RKO (cell line): ENCODE measurements at regions not wholly inside any gene's neighbourhood (a gene's known extent, or its start where the extent isn't known, plus 50 kb on each side); places are given as distances from the start of the nearest gene placed in this dataset.
"Not testable (repeated sequence)": the region's sequence is repeated elsewhere in the genome, so short reads cannot be mapped to it uniquely, and the experiment has no call there.

ENCODE experiments used
- DNase-seq: peaks from one replicate; pipeline ENCODE4 v3.0.0-alpha.2; 2016; ENCODE audit warnings: low spot score

DNA sequence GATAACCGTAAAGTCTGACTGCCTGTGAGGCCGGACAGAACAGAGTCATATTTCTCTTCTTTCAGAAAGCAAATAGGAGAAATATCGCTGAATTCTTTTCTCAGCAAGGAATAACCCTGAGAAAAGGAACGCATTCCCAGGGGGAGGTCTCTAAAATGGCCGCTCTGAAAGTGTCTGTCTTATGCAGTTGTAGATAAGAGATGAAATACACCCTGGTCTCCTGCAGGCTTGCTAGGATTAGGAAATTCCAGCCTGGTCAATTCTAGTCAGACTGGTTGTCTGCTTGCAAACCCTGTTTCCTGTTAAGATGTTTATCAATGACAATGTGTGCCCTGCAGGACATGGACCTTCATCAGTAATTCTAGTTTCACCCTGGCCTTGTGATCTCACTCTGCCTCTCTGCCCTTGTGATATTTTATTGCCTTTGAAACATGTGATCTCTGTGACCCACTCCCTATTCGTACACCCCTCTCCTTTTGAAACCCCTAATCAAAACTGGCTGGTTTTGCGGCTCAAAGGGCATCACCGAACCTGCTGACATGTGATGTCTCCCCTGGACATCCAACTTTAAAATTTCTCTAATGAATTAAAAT lies 934.8 kb upstream of the SPRY2 start:
- no peak for DNase-seq

DNA sequence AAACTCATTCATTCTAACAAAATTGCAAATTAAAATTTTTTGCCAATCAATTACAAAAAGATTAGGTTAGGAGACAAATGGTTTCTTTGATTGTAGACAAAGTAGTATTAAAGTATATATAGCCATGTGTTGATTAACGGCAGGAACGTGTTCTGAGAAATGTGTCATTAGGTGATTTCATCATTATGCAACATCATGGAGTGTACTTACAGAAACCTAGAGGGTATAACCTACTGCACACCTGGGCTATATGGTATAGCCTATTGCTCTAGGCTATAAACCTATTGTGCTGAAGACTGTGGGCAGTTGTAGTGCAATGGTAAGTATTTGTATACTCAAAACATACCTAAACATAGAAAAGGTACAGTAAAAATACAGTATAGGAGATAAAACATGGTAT lies 906.8 kb upstream of the SPRY2 start:
- DNase-seq = no peak

DNA sequence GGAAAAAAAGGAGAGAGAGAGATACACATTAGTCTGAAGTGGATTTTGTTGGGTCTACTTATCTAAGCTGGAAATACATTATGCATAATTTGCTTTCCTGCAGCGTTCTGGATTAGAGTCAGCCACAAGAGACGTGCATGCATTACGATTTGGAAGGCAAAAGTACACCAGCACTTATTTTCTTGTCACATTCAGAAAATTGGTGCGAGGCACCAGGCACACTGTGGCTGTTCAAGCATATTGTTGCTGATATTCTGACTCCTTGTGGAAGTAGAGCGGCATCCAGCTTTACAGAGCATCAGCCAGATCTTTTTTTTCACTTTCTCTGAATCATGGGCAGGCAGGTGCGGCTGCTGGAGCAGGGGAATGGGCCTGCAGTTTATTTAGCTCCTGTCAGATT lies 905.6 kb upstream of the SPRY2 start:
- no peak for DNase-seq

DNA sequence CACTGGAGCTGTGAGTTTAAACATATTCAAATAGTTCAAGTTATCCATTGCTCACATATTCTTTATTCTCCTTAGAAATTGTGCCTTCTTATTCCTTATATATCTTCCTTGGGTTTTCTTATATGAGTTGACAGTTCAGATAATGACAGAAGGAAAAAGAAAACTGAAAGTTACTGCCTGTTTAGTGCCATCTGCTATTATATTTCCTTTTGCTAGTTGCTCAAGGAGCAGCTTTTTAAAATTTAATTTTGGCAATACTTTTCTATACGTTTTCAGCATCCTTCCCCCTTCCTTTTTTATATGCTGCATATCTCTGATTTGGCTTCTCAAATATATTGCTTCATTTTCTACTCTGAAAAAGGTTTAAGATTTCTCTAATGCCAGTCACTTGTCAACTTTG lies 903.1 kb upstream of the SPRY2 start:
- no peak for DNase-seq

DNA sequence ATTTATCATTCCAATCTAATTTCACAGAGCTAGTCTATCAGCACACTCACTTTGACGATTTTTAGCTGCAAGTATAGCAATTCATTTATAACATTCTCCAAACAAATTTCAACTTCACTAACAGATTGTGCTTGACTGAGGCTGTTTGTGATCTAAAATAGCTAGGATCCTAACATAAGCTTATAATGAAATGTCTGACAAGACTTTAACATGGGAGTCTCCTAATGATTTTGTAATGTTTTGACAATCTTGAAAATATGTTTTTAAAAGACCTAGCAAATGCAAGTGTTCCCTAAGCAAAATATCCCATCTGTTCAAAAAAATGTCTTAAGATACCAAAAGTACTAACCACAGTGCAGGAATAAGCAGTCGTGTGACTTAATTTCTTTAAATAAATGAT lies 889.5 kb upstream of the SPRY2 start:
- no peak for DNase-seq

DNA sequence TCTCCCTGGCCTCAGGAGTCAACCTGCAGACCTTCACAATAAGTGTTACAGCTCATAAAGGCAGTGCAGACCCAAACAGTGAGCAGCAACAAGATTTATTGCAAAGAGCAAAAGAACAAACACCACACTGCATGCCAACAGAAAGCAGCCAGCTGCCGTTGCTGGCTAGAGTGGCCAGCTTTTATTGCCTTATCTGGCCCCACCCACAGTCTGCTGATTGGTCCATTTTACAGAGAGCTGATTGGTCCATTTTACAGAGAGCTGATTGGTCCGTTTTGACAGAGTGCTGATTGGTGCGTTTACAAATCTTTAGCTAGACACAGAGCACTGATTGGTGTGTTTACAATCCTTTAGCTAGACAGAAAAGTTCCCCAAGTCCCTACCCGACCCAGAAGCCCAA lies 885.9 kb upstream of the SPRY2 start:
- DNase-seq = not testable (repeated sequence)

DNA sequence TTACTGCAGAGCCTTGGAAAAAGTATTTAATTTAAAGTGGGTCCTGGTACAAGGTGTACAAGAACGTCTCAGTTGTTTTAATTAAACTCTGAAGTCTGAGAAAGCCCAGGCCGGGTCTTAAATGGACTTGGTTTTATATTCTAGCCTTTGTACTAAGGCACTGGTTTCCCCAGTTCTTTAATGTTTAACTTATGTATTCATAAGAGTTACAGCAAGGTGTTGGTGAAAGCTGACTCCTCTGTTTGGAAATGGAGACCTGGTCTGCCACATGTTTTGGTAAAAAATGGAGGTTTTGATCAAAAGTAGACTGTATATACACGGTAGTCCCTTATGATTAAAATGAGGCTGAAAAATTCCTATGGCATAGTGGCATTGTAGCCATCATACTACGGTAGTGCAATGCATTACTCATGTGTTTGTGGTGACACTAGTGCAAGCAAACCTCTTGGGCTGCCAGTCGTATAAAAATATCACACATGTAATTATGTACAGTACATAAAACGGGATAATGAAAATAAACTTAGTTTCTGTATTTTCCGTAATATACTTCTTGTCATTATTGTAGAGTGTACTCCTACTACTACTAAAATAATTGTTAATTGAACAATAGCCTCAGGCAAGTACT lies 883.4 kb upstream of the SPRY2 start:
- DNase-seq = no peak

DNA sequence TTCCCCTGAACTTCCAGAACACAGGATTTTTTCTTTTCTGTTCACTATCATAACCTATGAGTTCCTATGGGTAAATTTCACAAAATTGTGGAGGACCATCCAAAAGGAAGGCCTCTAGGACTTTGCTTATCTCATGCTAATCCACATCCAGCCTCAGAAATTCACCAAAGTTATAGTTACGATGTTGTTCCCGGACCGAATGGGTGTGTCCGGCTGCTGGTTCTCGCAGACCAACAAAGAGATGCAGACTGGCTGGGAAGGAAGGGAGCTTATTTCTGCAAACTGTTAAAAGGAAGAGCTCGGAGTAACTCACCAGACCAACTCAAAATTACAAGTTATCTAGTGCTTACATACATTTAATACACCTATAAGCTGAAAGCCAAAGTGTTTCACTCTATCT lies 882.9 kb upstream of the SPRY2 start:
- no peak for DNase-seq

DNA sequence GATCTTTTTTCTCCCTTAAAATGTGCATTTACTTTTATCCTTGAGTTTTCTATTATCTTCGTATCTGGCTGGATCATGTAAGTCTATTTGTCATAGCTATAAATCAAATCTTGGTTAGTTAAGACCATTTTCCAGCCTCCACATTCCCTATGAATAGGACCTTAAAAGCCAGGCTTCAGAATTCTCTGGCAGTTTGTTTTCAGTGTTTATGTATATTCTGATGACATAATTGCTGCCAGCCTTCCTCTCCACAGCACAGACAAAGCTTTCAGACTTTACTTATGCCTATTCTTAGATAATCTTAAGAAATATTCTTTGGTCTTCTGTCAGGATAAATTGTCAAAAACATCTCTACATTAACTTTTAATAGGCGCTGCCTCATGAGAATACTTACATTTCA lies 870.8 kb upstream of the SPRY2 start:
- DNase-seq = no peak

DNA sequence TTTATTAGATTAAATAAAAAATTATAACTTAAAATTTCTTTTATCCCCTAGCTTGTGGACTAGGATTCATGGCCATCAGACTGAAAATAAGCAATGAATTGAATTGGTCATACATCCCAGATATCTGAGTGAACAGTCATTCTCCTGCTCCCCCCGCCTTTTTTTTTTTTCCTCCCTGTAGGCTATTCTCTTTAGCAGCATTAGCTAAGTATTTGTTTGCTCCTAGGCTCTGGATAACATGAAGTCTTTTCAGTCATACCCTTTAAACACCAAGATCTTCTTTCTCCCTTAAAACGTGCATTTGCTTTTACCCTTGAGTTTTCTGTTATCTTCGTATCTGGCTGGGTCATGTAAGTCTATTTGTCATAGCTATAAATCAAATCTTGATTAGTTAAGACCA lies 866.7 kb upstream of the SPRY2 start:
- no peak for DNase-seq

DNA sequence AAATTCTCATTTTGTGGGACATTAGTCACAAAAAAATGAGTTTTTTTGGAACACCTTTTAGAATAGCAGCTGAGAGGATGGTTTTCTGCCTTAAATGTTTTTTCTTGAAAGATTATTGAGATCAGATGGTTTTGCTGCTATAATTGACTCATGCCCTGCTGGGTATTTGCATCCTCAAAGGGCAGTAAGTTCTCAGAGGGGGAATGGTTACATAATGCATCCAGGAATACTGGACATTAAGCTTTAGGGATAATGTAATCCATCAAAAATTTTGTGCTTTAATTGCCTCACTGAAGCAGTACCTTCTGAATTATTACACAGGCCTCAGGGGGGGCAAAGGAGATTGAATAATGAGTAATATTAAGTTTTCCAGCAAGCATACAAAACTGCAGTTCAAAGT lies 866.3 kb upstream of the SPRY2 start:
- no peak for DNase-seq

DNA sequence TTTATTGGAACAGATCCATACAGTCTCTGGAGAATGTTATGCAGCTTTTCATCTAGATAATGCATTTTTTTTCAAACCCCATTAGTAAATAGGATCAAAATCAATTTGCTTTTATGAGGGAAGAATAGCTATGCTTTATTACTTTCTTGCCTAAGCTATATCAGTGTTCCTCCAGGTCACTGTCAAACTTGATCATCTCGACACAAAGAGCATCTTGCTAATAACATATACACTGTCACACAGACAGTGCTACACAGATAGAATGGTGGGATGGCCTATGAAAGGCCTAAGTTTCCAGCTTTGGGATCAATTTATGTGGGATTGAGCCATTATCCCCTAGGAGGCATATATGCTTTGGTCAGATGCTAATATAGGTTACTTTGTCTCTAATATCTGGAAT lies 862.9 kb upstream of the SPRY2 start:
- no peak for DNase-seq

DNA sequence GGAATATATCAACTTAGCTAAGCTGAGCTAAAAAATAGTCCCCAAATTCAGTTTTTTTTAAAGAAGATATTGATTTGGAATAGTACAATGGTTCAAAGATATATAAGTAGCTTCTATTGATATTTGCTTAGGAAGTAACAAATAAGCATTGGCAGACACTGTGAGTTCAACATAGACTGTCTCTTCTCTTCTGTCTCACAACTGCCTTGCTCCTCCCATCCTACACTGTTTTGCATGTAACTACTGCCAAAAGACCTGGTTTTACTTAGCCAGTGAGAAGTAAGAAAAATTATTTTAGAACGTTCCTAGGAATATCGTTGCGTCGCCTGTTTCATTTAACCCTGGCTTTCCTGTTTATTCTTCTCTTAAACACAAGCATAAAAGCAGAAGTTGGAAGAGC lies 859.0 kb upstream of the SPRY2 start:
- no peak for DNase-seq

DNA sequence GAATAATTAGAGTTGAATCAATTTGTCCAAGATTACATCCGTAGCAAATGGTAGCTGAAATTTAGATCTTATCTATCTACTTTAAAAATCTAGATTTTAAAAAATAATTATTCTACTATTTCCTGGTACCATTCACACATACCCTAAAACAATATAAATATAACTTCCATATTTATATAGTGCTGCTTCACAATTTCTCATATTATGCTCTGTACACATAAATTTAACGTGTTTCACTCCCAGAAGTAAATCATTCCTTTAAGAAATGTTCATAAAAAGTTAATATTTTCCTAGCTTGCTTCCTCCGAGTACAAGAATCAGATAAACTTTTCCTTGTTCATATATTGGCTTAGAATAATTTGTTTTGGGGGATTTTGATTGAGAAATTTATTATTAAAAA lies 857.0 kb upstream of the SPRY2 start:
- DNase-seq = no peak

DNA sequence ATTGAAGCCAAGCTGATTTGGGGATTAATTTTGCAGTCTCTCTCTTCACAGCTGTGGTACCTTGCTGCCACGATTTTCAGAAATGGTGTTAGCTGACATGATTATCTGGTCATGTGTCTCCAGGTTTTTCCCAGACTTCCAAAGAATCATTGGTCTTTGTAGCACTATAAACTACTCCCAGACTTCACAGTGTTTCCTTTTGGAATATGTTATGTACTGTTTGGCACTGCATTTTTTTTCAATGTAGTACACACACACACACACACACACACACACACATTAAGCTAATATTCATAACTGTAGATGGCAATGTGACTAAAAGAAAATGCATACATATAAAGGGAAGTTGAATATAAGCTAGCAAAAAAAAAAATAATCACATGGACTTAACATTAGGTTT lies 856.6 kb upstream of the SPRY2 start:
- no peak for DNase-seq

DNA sequence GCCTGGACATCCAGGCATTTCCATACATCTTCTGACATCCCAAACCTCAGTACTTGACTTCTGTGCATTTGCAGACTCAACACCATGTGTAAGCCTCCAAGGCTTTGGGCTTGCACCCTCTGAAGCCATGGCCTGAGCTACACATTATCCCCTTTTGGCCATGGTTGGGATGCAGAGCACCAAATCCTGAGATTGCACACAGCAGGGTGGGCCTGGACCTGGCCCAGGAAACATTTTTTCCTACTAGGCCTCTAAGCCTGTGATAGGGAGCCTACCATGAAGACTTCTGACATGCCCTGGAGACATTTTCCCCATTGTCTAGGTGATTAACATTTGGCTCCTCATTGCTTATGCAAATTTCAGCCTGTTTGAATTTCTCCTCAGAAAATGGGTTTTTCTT lies 853.4 kb upstream of the SPRY2 start:
- no peak for DNase-seq

DNA sequence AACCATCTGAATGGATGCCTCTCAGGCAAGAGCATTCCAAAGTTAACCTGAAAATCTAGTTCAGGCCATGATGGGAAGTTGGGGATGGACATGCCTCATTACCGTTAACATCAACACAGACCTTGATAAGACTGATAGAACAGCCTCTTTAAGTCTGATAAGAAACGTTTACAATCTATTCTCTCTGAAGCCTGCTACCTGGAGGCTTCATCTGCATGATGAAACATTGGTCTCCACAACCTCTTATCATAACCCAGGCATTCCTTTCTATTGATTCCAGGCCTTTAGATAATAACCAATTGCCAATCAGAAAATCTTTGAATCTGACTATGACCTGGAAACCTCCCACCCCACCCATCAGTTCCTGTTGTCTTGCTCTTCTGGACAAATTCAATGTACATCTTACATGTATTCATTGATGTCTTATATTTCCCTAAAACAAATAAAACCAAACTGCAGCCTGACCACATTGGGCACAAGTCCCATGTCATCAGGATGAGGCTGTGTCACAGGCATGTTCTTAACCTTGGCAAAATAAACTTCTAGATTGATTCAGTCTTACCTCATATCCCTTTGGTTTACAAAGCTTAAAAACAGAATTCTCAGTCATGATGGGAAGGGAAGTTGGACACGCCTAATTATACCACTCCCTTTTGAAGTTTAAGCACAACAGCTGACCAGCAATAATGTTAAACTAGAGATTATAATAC lies 843.8 kb upstream of the SPRY2 start:
- no peak for DNase-seq

DNA sequence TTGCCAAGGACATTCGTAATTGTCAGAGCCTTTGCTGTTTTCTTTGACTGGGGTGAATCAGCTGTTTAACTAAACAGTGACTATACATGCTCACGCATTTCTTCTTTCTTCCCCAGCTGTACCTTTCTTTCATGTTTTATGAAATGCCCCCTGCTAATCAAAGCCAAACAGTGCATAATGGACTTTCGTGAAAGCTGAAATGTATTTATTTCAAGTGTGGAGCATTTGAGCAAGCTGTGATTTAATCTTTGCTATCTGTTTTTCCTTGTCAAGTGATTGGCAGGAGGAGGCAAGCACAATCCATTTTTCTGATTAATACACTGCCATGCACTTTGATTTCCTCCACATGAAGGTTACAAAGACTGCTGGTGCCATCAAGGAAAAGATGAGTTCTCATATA lies 831.7 kb upstream of the SPRY2 start:
- no peak for DNase-seq

DNA sequence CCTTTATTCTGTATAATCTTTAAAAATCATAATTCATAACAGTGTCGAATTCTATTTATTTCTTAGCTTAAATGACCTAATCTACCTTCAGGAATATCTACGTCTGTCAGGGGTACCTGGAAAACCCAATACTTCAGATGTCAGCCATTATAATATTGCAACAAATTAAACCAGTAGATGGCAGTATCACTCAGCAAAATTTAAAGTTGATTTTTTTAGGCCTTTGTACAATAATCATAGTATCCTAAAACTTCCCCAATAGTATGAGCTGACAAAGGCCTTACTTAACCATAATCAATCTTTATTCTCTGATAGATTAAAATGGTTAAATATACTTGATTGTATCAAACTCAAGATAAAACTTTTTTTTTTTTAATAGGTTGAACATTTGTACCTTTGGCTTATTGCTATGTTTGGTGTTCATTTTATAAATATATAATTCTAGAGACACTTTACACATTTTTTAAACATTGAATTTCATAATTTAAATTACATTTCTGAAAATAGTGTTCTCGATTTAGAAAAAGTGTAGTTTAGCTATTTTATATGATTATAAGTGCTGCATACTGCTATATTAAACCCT lies 830.2 kb upstream of the SPRY2 start:
- peak; percentile 50 for DNase-seq

DNA sequence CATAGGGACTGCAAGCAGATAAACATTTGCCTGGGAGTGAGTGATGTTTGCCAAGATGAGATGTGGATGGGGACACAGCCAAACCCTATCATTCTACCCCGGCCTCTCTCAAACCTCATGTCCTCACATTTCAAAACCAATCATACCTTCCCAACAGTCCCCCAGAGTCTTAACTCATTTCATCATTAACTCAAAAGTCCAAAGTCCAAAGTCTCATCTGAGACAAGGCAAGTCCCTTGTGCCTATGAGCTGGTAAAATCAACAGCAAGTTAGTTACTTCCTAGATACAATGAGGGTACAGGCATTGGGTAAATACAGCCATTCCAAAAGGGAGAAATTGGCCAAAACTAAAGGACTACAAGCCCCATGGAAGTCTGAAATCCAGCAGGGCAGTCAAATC lies 822.9 kb upstream of the SPRY2 start:
- DNase-seq = not testable (repeated sequence)

DNA sequence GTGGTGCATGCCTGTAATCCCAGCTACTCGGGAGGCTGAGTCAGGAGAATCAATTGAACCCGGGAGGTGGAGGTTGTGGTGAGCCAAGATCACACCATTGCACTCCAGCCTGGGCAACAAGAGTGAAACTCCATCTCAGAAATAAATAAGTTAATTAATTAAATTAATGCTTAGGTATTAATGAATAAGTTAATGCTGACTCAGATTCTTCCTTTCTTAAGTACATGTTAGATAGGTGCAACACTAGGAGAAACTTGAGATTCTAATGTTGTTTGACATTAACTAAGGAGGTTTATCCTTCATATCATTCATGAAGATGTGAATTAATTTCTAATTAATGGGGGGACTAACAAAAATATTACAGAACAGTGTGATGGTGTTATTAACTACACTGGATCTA lies 812.6 kb upstream of the SPRY2 start:
- DNase-seq = no peak

DNA sequence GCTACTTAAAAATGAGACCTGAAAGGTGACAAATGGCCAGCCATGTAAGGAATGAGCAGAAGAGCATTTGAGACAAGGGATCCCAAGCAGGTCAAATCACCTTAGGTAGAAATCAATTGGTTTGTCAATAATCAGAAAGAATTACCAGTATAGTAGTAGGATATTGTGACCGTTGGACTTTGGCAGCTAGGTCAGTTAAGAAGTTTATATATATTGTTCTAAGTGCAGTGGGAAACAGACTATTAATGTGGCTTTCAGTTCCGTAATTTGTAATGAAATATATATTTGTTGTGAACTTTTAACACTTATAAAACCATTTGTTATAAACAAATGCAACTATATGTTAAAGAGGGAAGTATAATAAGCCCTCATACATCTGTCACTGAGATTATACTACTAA lies 807.9 kb upstream of the SPRY2 start:
- DNase-seq = no peak

DNA sequence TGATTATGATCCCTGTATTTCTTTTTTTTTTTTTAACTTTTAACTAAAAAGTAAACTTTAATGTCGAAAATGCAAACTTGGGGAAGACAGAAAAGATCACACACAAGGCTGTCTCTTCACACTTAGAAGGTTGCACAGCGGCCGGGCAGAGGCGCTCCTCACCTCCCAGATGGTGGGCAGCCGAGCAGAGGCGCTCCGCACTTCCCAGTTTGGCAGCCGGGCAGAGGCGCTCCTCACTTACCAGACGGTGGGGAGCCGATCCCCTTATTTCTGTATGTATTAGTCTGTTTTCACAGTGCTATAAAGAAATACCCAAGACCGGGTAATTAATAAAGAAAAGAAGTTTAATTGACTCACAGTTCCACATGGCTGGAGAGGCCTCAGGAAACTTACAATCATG lies 805.6 kb upstream of the SPRY2 start:
- DNase-seq = not testable (repeated sequence)
